ENCODE measurements at regions not wholly inside any gene's neighbourhood (a gene's known extent, or its start where the extent isn't known, plus 50 kb on each side); places are given as distances from the start of the nearest gene placed in this dataset.

DNA sequence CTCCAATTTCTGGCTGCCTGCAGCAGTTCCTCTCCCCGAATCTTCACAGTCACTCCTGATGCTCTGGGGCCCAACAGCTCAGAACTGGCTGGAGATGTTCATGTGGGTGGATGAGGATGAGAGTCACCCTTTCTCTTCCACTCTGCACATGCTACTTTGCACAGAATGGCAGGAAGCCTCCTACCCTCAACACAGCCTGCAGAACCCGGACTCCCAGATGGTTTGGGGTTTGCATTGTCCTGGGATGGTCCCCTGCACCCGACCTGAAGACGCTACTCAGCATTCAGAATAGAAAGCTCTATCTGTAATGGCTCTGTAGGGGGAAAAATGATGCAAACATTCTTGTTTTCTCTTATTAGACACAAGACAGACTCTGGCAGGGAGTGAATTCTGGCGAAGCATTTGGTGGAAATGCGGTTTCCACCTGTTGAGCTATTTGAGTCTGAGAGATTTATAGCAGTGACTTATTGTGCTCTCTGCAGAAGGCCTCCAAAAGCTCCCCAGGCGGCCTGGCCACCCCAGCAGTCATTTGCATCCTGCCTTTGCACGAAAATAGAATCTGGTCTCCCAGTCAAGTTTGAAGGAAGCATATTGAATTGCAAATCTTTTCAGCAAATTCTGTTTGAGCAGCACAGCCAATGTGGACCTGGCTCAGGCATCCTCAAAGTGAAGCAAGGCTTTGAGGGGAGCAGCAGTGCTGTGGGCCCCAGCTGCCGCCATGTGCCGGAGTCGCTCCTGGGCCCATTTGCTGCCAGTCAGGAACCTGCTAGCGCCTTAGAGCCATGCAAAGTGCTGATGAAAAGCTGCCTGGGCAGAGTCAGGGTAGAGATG is 309.3 kb downstream of the TCERG1L start:
- TF ChIP-seq, protein P1, sequence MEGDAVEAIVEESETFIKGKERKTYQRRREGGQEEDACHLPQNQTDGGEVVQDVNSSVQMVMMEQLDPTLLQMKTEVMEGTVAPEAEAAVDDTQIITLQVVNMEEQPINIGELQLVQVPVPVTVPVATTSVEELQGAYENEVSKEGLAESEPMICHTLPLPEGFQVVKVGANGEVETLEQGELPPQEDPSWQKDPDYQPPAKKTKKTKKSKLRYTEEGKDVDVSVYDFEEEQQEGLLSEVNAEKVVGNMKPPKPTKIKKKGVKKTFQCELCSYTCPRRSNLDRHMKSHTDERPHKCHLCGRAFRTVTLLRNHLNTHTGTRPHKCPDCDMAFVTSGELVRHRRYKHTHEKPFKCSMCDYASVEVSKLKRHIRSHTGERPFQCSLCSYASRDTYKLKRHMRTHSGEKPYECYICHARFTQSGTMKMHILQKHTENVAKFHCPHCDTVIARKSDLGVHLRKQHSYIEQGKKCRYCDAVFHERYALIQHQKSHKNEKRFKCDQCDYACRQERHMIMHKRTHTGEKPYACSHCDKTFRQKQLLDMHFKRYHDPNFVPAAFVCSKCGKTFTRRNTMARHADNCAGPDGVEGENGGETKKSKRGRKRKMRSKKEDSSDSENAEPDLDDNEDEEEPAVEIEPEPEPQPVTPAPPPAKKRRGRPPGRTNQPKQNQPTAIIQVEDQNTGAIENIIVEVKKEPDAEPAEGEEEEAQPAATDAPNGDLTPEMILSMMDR (IDR thresholded peaks at IDR 0.05), result no peak
- TF ChIP-seq POLR2A (IDR thresholded peaks at IDR 0.05), result no peak
